ENCODE measurements at regions not wholly inside any gene's neighbourhood (a gene's known extent, or its start where the extent isn't known, plus 50 kb on each side); places are given as distances from the start of the nearest gene placed in this dataset.

DNA sequence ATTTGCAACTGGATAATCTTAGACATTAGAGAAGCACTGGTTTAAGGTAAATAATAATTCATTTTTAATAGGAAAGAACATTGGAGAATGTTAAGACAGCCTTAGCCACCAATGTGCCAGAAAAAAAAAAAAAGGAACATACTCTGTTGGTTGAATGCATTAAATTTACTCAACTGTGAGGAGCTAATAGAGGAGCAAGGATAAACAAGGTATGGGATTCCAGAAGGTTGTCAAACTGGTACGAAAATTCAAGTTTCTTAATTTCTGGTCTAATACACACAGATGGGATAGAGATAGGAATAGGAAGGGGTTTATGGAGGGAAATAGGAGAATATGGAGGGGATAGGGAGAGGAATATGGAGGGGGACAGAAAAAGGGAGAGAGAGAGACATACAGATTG lies 1096.6 kb downstream of the ARAP2 start:
- TF ChIP-seq, protein P1, sequence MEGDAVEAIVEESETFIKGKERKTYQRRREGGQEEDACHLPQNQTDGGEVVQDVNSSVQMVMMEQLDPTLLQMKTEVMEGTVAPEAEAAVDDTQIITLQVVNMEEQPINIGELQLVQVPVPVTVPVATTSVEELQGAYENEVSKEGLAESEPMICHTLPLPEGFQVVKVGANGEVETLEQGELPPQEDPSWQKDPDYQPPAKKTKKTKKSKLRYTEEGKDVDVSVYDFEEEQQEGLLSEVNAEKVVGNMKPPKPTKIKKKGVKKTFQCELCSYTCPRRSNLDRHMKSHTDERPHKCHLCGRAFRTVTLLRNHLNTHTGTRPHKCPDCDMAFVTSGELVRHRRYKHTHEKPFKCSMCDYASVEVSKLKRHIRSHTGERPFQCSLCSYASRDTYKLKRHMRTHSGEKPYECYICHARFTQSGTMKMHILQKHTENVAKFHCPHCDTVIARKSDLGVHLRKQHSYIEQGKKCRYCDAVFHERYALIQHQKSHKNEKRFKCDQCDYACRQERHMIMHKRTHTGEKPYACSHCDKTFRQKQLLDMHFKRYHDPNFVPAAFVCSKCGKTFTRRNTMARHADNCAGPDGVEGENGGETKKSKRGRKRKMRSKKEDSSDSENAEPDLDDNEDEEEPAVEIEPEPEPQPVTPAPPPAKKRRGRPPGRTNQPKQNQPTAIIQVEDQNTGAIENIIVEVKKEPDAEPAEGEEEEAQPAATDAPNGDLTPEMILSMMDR (IDR thresholded peaks at IDR 0.05) = no peak
- no peak for TF ChIP-seq POLR2A (IDR thresholded peaks at IDR 0.05)

All from right lobe of liver (tissue), 4 donors.